ENCODE measurements at regions not wholly inside any gene's neighbourhood (a gene's known extent, or its start where the extent isn't known, plus 50 kb on each side); places are given as distances from the start of the nearest gene placed in this dataset.

GRCh38 chr4:187178084-187178483 lies 454.4 kb upstream of the FAT1 start:
- no peak for TF ChIP-seq HNRNPLL (IDR thresholded peaks at IDR 0.05; ENCODE audit: low read depth, low read length, poor library complexity, severe bottlenecking)
- TF ChIP-seq MXI1 (IDR thresholded peaks at IDR 0.05; ENCODE audit: borderline replicate concordance, low read depth, low read length), result no peak
- no peak for TF ChIP-seq TCF7L2 (IDR thresholded peaks at IDR 0.05; ENCODE audit: low read depth, low read length)
- no peak for TF ChIP-seq NR0B2 (CRISPR knock-in tag; IDR thresholded peaks at IDR 0.05)
- no peak for TF ChIP-seq NRL (CRISPR knock-in tag; IDR thresholded peaks at IDR 0.05; ENCODE audit: borderline replicate concordance)
